GM19328 (cell line): ENCODE measurements at regions not wholly inside any gene's neighbourhood (a gene's known extent, or its start where the extent isn't known, plus 50 kb on each side); places are given as distances from the start of the nearest gene placed in this dataset.

Source experiments
- ATAC-seq: cut with Tn5 transposase; IDR thresholded peaks from one replicate; pipeline ENCODE4 v1.9.1; 2021; ENCODE audit warnings: mild to moderate bottlenecking, moderate library complexity; ENCODE audit not compliant: unreplicated experiment

GRCh38 chr4:167290678-167291077 is 56.4 kb upstream of the SPOCK3 start:
- ATAC-seq: no peak

- no peak for ATAC-seq
Measured at GRCh38 chr4:167308876-167309275, 74.6 kb upstream of the SPOCK3 start.

DNA sequence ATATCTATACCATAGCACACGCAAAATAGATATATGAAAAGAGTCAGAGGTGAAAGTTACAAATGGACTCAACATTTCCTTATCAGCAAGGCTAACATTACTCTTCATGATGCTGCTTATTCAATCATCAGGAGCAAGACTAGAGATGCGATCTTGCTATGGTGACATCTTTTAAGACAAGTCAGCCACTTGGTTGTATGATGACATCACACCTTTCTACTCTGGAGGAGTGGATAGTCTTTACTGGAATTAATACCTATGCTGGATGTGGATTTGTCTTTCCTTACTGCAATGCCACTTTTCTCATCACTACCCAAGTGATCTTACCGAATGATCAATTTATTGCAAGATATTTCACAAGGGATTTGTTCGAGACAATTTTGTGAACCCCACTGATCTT is 87.0 kb upstream of the SPOCK3 start:
- ATAC-seq: no peak

DNA sequence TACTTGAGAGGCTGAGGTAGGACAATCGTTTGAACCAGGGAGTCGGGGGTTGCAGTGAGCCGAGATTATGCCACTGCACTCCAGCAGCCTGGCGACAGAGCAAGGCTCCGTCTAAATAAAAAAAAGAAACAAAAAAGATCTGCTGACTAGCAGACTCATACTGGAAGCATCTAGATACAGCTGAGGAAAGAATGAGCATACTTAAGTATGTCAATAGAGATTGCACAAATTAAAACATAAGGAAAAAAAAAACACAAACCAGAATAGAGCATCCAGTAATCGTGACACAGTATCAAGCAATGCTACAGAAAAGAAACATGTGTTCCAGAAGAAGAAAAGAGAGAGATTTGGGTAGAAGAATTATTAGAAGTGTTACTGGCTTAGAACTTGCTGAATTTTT is 105.5 kb upstream of the SPOCK3 start:
- no peak for ATAC-seq

DNA sequence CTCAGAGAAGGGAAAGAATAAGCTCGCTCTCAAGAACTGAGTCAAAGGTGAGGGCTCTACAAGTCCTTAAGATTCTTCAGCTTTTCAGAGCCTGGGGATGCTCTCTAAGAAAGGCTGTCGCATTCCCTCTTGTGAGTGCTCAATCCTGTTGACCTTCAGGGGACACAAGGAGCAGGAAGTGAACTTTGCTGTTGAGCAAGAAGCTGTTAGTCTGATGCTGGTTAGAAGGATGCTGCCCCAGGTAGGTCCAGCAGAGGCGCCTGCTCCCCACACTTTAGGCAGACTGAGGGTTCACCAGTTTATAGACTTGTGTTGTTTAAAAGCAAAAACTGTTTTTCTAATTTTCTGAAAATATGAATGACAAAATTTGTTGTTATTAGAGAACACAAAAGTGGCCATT is 125.4 kb upstream of the SPOCK3 start:
- ATAC-seq: no peak

GRCh38 chr4:167379076-167379835 is 145.0 kb upstream of the SPOCK3 start:
- no peak for ATAC-seq

DNA sequence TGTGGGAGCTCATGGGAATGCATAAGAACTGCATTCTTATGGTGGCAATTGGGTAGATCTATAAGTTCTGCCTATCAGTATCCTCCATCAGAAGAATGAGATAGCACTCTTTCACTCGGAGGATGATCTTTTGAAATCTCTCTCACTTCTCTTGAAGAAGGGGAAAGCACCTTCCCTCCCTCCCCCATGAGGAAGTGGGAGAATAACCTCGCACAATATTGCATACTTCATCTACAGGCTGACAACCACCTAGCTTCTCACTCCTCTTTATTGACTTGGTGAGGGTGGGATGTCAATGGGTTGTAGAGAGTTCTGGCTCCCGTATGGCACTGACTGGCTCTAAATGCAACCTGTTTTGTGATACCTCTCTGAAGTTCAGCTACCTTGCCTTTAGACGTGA is 146.7 kb upstream of the SPOCK3 start:
- ATAC-seq: no peak

DNA sequence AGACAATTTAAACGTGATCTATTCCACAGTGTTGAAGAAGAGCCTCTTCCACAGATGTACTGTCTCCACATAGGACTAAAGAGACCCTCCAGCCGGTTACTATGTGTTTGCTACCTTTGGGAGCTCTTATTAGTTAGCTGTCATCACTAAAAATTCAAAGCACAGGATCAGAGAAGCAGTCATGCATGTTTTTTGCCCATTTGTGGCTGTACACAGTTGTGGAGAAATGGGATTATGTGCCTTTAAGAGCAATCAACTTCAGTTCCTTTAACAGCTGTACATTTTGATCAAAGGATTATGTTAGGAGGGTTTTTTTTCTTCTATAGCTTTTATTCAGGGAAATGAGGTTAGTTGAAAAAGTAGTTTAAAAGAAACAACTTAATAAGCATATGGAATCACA is 149.0 kb upstream of the SPOCK3 start:
- ATAC-seq: no peak

DNA sequence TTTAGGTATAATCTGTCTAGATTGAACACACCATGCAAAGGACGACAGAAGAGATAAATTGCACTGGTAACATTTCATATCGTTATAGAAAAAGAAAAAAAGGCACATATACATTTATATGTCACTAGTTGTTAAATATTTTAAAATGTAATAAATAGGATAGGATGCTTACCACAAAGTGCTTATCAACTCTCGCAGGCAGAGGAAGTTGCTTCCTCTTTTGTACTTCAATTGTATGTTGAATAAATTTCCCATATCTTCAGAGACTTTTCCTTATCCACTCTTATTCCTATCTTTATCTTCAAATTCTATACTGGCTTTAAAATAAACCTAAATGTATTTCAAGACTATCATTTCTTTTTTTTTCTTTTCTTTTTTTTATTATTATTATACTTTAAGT is 163.3 kb upstream of the SPOCK3 start:
- no peak for ATAC-seq

- no peak for ATAC-seq
Measured at GRCh38 chr4:167399201-167399600, 164.9 kb upstream of the SPOCK3 start.

GRCh38 chr4:167406181-167406580 is 171.9 kb upstream of the SPOCK3 start:
- ATAC-seq: no peak

GRCh38 chr4:167415461-167415860 is 181.2 kb upstream of the SPOCK3 start:
- ATAC-seq: no peak

- ATAC-seq: no peak
Measured at GRCh38 chr4:167419468-167420140, 185.3 kb upstream of the SPOCK3 start.

DNA sequence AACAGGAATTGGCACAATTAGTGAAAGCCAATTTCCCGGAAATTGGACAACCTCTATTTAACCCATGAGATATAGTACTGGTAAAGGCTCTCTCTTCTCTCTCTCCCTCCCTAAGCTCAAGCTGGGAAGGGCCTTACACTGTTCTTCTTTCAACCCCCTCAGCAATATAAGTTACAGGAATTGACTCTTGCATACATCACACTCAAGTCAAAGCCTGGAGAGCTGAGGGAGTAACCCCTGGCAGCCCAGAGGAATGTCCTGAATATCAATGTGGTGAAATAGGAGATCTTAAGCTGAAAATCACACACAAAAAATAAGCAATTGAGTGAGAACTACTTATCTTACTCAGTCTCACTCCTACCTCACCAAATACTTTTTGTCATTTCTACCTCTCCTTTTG is 186.9 kb upstream of the SPOCK3 start:
- no peak for ATAC-seq

DNA sequence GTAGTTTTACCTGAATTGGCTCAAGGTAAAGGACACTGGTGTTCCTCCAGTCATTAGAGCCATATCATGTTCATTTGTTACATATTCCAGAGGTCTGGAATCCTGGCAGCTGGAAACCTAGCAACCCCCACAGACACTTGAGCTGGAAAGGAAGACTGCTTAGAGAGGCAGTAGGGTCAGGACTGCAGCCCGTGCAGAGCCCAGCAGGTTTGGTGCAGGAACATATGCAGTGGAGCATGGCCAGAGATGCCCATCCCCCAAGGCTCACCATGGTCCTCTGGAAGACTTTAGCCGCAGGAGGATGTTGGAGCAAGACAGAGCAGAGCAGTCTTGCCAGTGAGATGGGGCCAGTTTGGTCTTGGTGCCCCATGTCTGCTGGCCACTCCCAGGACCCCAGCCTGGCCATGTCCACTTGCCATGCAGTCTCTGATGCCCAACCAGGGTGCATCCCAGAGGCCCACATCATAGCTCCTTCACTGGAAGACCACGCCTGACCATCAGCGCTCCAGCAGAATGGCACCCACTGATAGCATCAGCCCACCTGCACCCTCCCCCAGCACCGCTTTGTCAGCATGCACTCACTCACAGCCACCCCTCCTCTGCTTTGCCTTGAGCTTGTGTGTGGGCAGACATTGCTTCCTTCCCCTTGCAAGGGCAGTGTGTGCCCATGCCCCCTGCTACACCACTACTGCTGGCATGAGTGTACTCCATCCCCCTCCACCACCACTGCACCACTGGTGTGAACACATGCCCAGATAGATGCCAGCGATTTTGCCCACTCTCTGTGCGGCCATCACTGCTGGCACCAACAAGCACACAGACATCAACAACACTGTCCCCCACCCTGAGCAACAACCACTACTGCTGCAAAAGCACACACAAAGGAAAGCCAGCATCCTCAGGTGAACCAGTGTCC is 190.3 kb upstream of the SPOCK3 start:
- ATAC-seq: no peak

GRCh38 chr4:167428156-167428555 is 193.9 kb upstream of the SPOCK3 start:
- no peak for ATAC-seq

GRCh38 chr4:167431371-167431770 is 197.1 kb upstream of the SPOCK3 start:
- ATAC-seq: no peak

DNA sequence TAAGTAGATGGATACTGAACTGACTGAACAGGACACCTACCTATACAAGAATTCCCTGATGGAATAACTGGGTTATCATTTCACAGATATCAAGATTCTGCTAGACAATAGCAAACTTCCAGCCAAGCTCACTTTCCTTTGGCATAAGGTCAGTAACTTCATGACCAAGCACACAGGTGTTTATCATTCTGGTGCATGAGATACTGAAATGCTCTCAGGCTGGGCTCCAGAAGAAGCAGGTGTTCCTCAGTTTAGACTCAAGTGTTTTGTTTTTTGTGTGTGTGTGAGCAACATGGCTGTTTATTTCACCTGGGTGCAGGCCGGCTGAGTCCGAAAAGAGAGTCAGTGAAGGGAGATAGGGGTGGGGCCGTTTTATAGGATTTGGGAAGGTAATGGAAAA is 201.5 kb upstream of the SPOCK3 start:
- no peak for ATAC-seq

DNA sequence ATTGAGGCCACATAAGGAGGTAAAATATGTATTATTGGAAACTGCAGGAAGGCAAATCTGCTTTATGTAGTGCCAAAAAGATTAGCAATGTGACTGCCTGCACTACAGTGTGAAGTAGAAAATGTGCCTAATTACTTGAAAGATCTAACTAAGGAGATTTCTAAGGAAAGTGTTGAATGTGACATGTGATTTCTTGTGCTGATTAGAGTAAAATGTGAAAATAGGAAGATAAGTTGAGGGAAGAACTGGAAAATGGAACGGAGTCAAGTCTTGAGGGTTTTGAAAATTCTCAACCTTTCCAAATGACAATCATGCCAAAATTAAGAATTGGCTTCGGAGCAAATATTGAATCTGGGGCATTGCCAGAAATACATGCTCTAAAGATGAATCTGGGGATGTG is 209.5 kb upstream of the SPOCK3 start:
- ATAC-seq: no peak

- no peak for ATAC-seq
Measured at GRCh38 chr4:167452922-167453430, 218.7 kb upstream of the SPOCK3 start.

- no peak for ATAC-seq
Measured at GRCh38 chr4:167456619-167457018, 222.3 kb upstream of the SPOCK3 start.
